GM12892 (cell line): ENCODE measurements at regions not wholly inside any gene's neighbourhood (a gene's known extent, or its start where the extent isn't known, plus 50 kb on each side); places are given as distances from the start of the nearest gene placed in this dataset.

Experiments used
- DNase-seq: peaks from one replicate; pipeline ENCODE4 v3.0.0; 2011; ENCODE audit not compliant: insufficient read length
- FAIRE-seq: peaks from 2 replicates; lab custom pipeline; 2011; peaks lifted over from hg19 to GRCh38; lab: Jason Lieb, UNC
- POLR2A ChIP-seq: IDR thresholded peaks from 2 replicates; pipeline ENCODE4 v1.6.1; 2011; ENCODE audit warnings: low read depth, low read length, control low read depth
- POLR2AphosphoS5 ChIP-seq: IDR thresholded peaks from 2 replicates; pipeline ENCODE4 v1.6.1; 2011; ENCODE audit warnings: low read depth, low read length, control low read depth
- TAF1 ChIP-seq: IDR thresholded peaks from 2 replicates; pipeline ENCODE4 v1.6.1; 2011; ENCODE audit warnings: low read depth, mild to moderate bottlenecking, control low read depth, low read length, borderline replicate concordance

GRCh38 chr2:220159738-220160137, 532.3 kb downstream of the SLC4A3 start:
- FAIRE-seq: no peak
- TF ChIP-seq TAF1 (no peak), POLR2AphosphoS5 (no peak), POLR2A (no peak)
- DNase-seq: no peak

- FAIRE-seq: no peak
Measured at GRCh38 chr2:220162320-220162719, 534.9 kb downstream of the SLC4A3 start.

GRCh38 chr2:220163486-220163885, 536.1 kb downstream of the SLC4A3 start:
- FAIRE-seq (no peak), DNase-seq (no peak)
- TF ChIP-seq POLR2A (no peak), TAF1 (no peak), POLR2AphosphoS5 (no peak)

More at GRCh38 chr2:220162320-220162719, 534.9 kb downstream of the SLC4A3 start:
- TF ChIP-seq POLR2AphosphoS5: no peak
- DNase-seq: no peak

- TF ChIP-seq POLR2AphosphoS5: no peak
- no peak for TF ChIP-seq TAF1
- no peak for TF ChIP-seq POLR2A
- DNase-seq (no peak), FAIRE-seq (no peak)
Measured at GRCh38 chr2:220165401-220165800, 538.0 kb downstream of the SLC4A3 start.

GRCh38 chr2:220166616-220167015, 539.2 kb downstream of the SLC4A3 start:
- FAIRE-seq (no peak), DNase-seq (no peak)
- TF ChIP-seq TAF1: no peak

- FAIRE-seq (no peak), DNase-seq (no peak)
- TF ChIP-seq TAF1: no peak
- TF ChIP-seq POLR2AphosphoS5: no peak
- TF ChIP-seq POLR2A: no peak
Measured at GRCh38 chr2:220167956-220168355, 540.5 kb downstream of the SLC4A3 start.

GRCh38 chr2:220168891-220169546, 541.6 kb downstream of the SLC4A3 start:
- FAIRE-seq (no peak), DNase-seq (no peak)
- TF ChIP-seq POLR2AphosphoS5 (no peak), POLR2A (no peak), TAF1 (no peak)

GRCh38 chr2:220174826-220175225, 547.4 kb downstream of the SLC4A3 start:
- FAIRE-seq: no peak
- TF ChIP-seq POLR2AphosphoS5: no peak
- no peak for TF ChIP-seq POLR2A
- no peak for TF ChIP-seq TAF1
- no peak for DNase-seq

- FAIRE-seq: no peak
- TF ChIP-seq POLR2A (no peak), POLR2AphosphoS5 (no peak), TAF1 (no peak)
- DNase-seq: no peak
Measured at GRCh38 chr2:220175967-220176366, 548.5 kb downstream of the SLC4A3 start.

- no peak for FAIRE-seq
- no peak for TF ChIP-seq POLR2AphosphoS5
- TF ChIP-seq POLR2A: no peak
- TF ChIP-seq TAF1: no peak
- DNase-seq: no peak
Measured at GRCh38 chr2:220178991-220179695, 551.7 kb downstream of the SLC4A3 start.

- FAIRE-seq: no peak
- TF ChIP-seq POLR2A: no peak
- no peak for TF ChIP-seq POLR2AphosphoS5
- no peak for TF ChIP-seq TAF1
- DNase-seq: no peak
Measured at GRCh38 chr2:220181165-220181564, 553.7 kb downstream of the SLC4A3 start.

- FAIRE-seq (no peak), DNase-seq (no peak)
- TF ChIP-seq POLR2AphosphoS5 (no peak), POLR2A (no peak), TAF1 (no peak)
Measured at GRCh38 chr2:220182790-220183189, 555.4 kb downstream of the SLC4A3 start.

- no peak for TF ChIP-seq TAF1
- no peak for TF ChIP-seq POLR2A
- no peak for TF ChIP-seq POLR2AphosphoS5
- no peak for FAIRE-seq
- no peak for DNase-seq
Measured at GRCh38 chr2:220185766-220186305, 558.4 kb downstream of the SLC4A3 start.

- TF ChIP-seq POLR2AphosphoS5 (no peak), TAF1 (no peak), POLR2A (no peak)
- DNase-seq (no peak), FAIRE-seq (no peak)
Measured at GRCh38 chr2:220188031-220188430, 560.6 kb downstream of the SLC4A3 start.
